ENCODE measurements at regions not wholly inside any gene's neighbourhood (a gene's known extent, or its start where the extent isn't known, plus 50 kb on each side); places are given as distances from the start of the nearest gene placed in this dataset.
"Not testable (repeated sequence)": the region's sequence is repeated elsewhere in the genome, so short reads cannot be mapped to it uniquely, and the experiment has no call there.

DNA sequence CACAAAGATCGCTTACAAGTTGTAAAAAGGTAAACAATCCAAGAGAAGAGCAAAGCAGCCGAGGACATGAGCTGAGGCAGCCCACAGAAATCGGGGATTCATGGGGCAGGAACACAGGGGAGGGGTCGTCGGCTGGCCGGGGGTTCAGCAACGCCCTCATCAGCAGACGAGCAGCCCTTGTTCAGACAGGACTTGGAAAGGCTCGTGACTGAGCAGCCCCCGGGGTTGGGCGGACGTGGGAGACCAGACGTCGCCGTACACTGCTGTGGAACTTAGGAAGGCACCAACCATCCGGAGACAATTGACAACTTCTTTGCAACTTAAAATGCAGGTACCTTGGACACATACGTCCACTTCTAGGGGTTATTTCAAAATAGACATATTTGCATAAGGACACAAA is 370.5 kb downstream of the BRD1 start:
- H3K4me3 Mint-ChIP-seq: no peak overlapping the region
- no peaks in the 10 kb centered on the region for H3K36me3 Mint-ChIP-seq (ENCODE audit: low read depth)
- H3K4me1 Mint-ChIP-seq: peaks cover 38% of the 10 kb centered on the region
- peaks cover 3% of the 10 kb centered on the region for H3K9me3 Mint-ChIP-seq
- no peak overlapping the region for H3K27ac Mint-ChIP-seq
- TF ChIP-seq, protein P1, sequence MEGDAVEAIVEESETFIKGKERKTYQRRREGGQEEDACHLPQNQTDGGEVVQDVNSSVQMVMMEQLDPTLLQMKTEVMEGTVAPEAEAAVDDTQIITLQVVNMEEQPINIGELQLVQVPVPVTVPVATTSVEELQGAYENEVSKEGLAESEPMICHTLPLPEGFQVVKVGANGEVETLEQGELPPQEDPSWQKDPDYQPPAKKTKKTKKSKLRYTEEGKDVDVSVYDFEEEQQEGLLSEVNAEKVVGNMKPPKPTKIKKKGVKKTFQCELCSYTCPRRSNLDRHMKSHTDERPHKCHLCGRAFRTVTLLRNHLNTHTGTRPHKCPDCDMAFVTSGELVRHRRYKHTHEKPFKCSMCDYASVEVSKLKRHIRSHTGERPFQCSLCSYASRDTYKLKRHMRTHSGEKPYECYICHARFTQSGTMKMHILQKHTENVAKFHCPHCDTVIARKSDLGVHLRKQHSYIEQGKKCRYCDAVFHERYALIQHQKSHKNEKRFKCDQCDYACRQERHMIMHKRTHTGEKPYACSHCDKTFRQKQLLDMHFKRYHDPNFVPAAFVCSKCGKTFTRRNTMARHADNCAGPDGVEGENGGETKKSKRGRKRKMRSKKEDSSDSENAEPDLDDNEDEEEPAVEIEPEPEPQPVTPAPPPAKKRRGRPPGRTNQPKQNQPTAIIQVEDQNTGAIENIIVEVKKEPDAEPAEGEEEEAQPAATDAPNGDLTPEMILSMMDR (IDR thresholded peaks at IDR 0.05; ENCODE audit: unreplicated experiment in 3 of 3): no peak
- H3K27me3 Mint-ChIP-seq (ENCODE audit: low read depth): peaks cover 32% of the 10 kb centered on the region

DNA sequence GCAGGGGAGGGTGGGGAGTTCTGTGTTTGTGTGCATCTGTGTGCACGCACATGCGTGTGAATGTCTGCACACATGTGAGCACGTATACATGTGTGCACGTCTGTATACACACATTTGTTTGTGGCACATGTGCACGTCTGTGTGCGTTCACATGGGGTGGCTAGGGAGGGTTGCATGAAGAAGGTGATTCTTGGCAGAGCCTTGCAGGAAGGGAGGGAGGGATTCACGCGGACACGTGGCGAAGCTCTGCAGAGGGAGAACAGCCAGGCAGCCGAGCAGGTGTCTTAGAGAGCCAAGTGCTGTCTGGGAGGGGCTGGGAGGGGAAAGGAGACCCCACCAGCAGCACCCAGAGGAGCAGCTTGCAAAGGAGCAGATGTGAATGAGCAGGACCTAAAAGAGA is 372.1 kb downstream of the BRD1 start:
- H3K27me3 Mint-ChIP-seq (ENCODE audit: low read depth): peaks cover 34% of the 10 kb centered on the region
- TF ChIP-seq, protein P1 (IDR thresholded peaks at IDR 0.05; ENCODE audit: unreplicated experiment in 3 of 3): no peak
- H3K4me1 Mint-ChIP-seq: peaks cover 35% of the 10 kb centered on the region
- H3K36me3 Mint-ChIP-seq (ENCODE audit: low read depth): no peaks in the 10 kb centered on the region
- no peak overlapping the region for H3K27ac Mint-ChIP-seq
- H3K4me3 Mint-ChIP-seq: no peak overlapping the region
- peaks cover 3% of the 10 kb centered on the region for H3K9me3 Mint-ChIP-seq

DNA sequence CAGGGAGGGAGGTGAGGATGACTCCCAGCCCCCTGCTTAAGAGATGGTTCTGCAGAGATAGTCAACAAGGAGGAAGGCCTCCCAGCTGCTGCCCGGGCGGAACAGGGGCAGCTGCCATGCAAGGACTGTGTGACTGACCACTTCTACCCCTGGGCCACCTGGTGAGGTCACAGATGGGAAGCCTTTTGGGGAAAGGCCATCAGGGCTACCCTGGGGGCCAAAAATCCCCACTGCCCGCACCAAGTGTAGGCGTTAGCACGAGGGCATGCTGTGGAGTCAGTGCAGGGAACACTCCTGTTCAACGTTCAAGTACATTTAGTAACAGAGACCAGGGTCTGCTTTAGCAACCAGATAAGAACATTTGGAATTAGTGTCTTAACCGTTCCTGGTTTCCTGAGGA is 372.9 kb downstream of the BRD1 start:
- Mint-ChIP-seq H3K36me3 (ENCODE audit: low read depth) (no peaks in the 10 kb centered on the region), H3K9me3 (peaks cover 5% of the 10 kb centered on the region), H3K4me1 (peaks cover 34% of the 10 kb centered on the region), H3K4me3 (no peak overlapping the region), H3K27me3 (ENCODE audit: low read depth) (peaks cover 37% of the 10 kb centered on the region), H3K27ac (no peak overlapping the region)
- TF ChIP-seq, protein P1 (IDR thresholded peaks at IDR 0.05; ENCODE audit: unreplicated experiment in 3 of 3): no peak

DNA sequence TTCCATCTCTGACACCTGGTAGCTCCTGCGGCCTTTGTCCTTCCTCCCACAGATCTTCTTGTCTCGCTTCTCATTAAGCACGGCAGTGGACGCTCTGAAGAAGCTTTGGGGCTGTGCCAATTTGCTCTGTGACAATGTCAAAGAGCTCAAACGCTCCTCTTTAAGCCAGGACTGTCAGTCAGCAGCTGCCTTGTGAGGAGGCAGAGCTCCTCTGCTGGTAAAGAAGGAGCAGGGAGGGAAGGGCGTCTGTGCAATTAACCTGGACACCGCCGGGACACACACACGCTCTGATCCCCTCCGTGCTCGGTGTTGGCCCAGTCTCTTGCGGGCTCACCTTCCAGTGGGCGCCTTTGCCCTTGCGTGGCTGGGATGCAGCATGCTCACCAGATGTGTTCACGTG is 373.9 kb downstream of the BRD1 start:
- no peaks in the 10 kb centered on the region for H3K36me3 Mint-ChIP-seq (ENCODE audit: low read depth)
- no peak overlapping the region for H3K4me3 Mint-ChIP-seq
- TF ChIP-seq, protein P1 (IDR thresholded peaks at IDR 0.05; ENCODE audit: unreplicated experiment in 3 of 3): no peak
- H3K27me3 Mint-ChIP-seq (ENCODE audit: low read depth): peaks cover 46% of the 10 kb centered on the region
- peaks cover 5% of the 10 kb centered on the region for H3K9me3 Mint-ChIP-seq
- peaks cover 29% of the 10 kb centered on the region for H3K4me1 Mint-ChIP-seq
- no peak overlapping the region for H3K27ac Mint-ChIP-seq

DNA sequence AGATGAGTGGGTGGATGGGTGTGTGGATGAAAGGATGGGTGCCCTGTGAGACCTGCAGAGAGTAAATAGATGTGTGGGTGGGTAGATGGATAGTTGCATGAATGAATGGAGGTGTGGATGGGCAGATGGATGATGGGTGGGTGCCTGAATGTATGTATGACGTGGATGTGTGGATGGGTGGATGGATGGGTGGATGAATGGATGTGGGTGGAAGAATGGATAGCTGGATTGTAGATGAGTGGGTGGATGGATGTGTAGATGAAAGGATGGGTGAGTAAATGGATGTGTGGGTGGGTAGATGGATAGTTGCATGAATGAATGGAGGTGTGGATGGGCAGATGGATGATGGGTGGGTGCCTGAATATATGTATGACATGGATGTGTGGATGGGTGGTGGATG is 374.7 kb downstream of the BRD1 start:
- H3K4me1 Mint-ChIP-seq: peaks cover 24% of the 10 kb centered on the region
- H3K4me3 Mint-ChIP-seq; H3K27ac Mint-ChIP-seq; H3K36me3 Mint-ChIP-seq (ENCODE audit: low read depth); H3K9me3 Mint-ChIP-seq: not testable (repeated sequence)
- peaks cover 47% of the 10 kb centered on the region for H3K27me3 Mint-ChIP-seq (ENCODE audit: low read depth)

DNA sequence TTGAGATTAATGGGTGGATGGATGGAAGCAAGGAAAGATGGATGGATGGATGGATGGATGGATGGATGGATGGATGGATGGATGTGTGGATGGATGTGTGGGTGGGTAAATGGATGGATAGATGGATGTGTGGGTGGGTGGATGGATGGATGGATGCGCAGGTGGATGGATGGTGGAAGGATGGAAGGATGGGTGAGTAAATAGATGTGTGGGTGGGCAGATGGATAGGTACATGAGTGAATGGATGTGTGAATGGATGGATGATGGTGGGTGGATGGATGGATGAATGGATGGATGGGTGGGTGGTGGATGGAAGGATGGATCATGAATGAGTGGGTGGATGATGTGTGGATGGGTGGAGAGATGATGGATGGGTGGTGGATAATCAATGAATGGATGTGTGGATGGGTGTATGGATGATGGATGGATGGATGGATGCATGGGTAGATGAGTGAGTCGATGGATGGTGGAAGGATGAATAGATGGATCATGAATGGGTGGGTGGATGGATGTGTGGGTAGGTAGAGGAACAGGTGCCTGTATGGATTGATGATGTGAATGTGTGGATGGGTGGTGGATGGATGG is 375.2 kb downstream of the BRD1 start:
- Mint-ChIP-seq H3K27ac (no peak overlapping the region), H3K4me3 (no peak overlapping the region), H3K4me1 (peaks cover 23% of the 10 kb centered on the region), H3K36me3 (ENCODE audit: low read depth) (no peaks in the 10 kb centered on the region), H3K9me3 (peaks cover 2% of the 10 kb centered on the region), H3K27me3 (ENCODE audit: low read depth) (peaks cover 49% of the 10 kb centered on the region)
- TF ChIP-seq, protein P1 (IDR thresholded peaks at IDR 0.05; ENCODE audit: unreplicated experiment in 3 of 3): no peak

Data from nephron (organoid).